IMR-90 (cell line): ENCODE measurements at regions not wholly inside any gene's neighbourhood (a gene's known extent, or its start where the extent isn't known, plus 50 kb on each side); places are given as distances from the start of the nearest gene placed in this dataset.

ENCODE experiments used
- ATAC-seq: fragments of 200-7000 bp; cut with Tn5 transposase; 2 replicates; pipeline ENCODE4 v1.9.1; 2020; ENCODE audit warnings: low read depth, mild to moderate bottlenecking, moderate library complexity
- BruUV-seq: library from RNA; stranded (reverse); fragments of 400-500 nt; replicated peaks from 2 replicates; lab custom pipeline; 2021; lab: Mats Ljungman, UMichigan
- CTCF ChIA-PET: fragments of 300-600 bp; formaldehyde crosslinking; extraction: SDS; loops from one replicate; lab custom pipeline; 2021; ENCODE audit warnings: antibody characterized with exemption; lab: Yijun Ruan, JAX
- POLR2A ChIA-PET: fragments of 300-600 bp; sonication (Branson Sonifier 250); formaldehyde crosslinking; loops from one replicate; lab custom pipeline; 2022; ENCODE audit warnings: antibody characterized with exemption; ENCODE audit not compliant: unreplicated experiment; lab: Charles Lee
- DNase-seq: peaks from one replicate; pipeline ENCODE4 v3.0.0; 2013
- H2AFZ ChIP-seq: replicated peaks from 2 replicates; pipeline ENCODE3; 2013; ENCODE audit warnings: low read length, mild to moderate bottlenecking; ENCODE audit not compliant: poor library complexity
- H2AK5ac ChIP-seq: 2 replicates; pipeline ENCODE4 v1.6.1; 2013; ENCODE audit warnings: low read depth, low read length, inconsistent platforms
- H2AK9ac ChIP-seq: replicated peaks from 2 replicates; pipeline ENCODE3; 2013; ENCODE audit warnings: mild to moderate bottlenecking, low read depth, low read length, moderate library complexity; ENCODE audit not compliant: poor library complexity
- H2BK120ac ChIP-seq: 2 replicates; pipeline ENCODE4 v1.6.1; 2013; ENCODE audit warnings: low read depth, low read length, inconsistent platforms
- H2BK15ac ChIP-seq: 3 replicates; pipeline ENCODE4 v1.6.1; 2013; ENCODE audit warnings: low read depth, low read length, inconsistent platforms
- H2BK20ac ChIP-seq: 2 replicates; pipeline ENCODE4 v1.6.1; 2013; ENCODE audit warnings: low read depth, mild to moderate bottlenecking, inconsistent platforms, low read length, moderate library complexity
- H2BK5ac ChIP-seq: 2 replicates; pipeline ENCODE4 v1.6.1; 2013; ENCODE audit warnings: mild to moderate bottlenecking, low read depth, low read length, inconsistent platforms; ENCODE audit not compliant: poor library complexity, severe bottlenecking
- H3K14ac ChIP-seq: replicated peaks from 2 replicates; pipeline ENCODE4 v1.6.1; 2013; ENCODE audit warnings: low read depth, low read length, inconsistent platforms
- H3K18ac ChIP-seq: 2 replicates; pipeline ENCODE4 v1.6.1; 2013; ENCODE audit warnings: low read depth, low read length, control low read depth
- H3K23ac ChIP-seq: 2 replicates; pipeline ENCODE4 v1.6.1; 2013; ENCODE audit warnings: low read depth, low read length, inconsistent platforms
- H3K27ac ChIP-seq: 2 replicates; pipeline ENCODE4 v1.5.1; 2013; ENCODE audit warnings: mild to moderate bottlenecking, control low read depth, low read length; ENCODE audit not compliant: insufficient read depth
- H3K27me3 ChIP-seq: 2 replicates; pipeline ENCODE4 v1.6.1; 2013; ENCODE audit warnings: low read length; ENCODE audit not compliant: control insufficient read depth, insufficient read depth
- H3K36me3 ChIP-seq: 2 replicates; pipeline ENCODE4 v1.6.1; 2013; ENCODE audit warnings: low read length, mixed read lengths; ENCODE audit not compliant: control insufficient read depth, insufficient read depth
- H3K4ac ChIP-seq: 2 replicates; pipeline ENCODE4 v1.6.1; 2013; ENCODE audit warnings: low read depth, low read length, inconsistent platforms
- H3K4me1 ChIP-seq: 2 replicates; pipeline ENCODE4 v1.6.1; 2013; ENCODE audit warnings: low read length, mixed read lengths; ENCODE audit not compliant: control insufficient read depth, insufficient read depth
- H3K4me2 ChIP-seq: 2 replicates; pipeline ENCODE4 v1.6.1; 2013; ENCODE audit warnings: low read depth, mild to moderate bottlenecking, control low read depth, low read length, moderate library complexity
- H3K4me3 ChIP-seq: 2 replicates; pipeline ENCODE4 v1.5.1; 2013; ENCODE audit warnings: low read depth, mild to moderate bottlenecking, control low read depth, low read length, moderate library complexity; ENCODE audit not compliant: insufficient read depth
- H3K56ac ChIP-seq: 2 replicates; pipeline ENCODE4 v1.6.1; 2013; ENCODE audit warnings: low read length, inconsistent platforms; ENCODE audit not compliant: insufficient read depth; ENCODE audit errors: extremely low read depth
- H3K79me1 ChIP-seq, 2 experiments: 2 replicates each; pipeline ENCODE4 v1.6.1; 2013; ENCODE audit warnings: low read length in 2 of 2, inconsistent platforms in 1 of 2, low read depth in 1 of 2
- H3K9ac ChIP-seq: 2 replicates; pipeline ENCODE4 v1.6.1; 2013; ENCODE audit warnings: low read depth, low read length, control low read depth
- H3K9me1 ChIP-seq: 2 replicates; pipeline ENCODE4 v1.6.1; 2013; ENCODE audit warnings: low read length, inconsistent platforms; ENCODE audit not compliant: insufficient read depth
- H3K9me3 ChIP-seq: 2 replicates; pipeline ENCODE4 v1.6.1; 2013; ENCODE audit warnings: low read length; ENCODE audit not compliant: control insufficient read depth, insufficient read depth
- H4K20me1 ChIP-seq: 2 replicates; pipeline ENCODE4 v1.6.1; 2013; ENCODE audit warnings: low read length, inconsistent platforms; ENCODE audit not compliant: insufficient read depth
- H4K5ac ChIP-seq: 2 replicates; pipeline ENCODE4 v1.6.1; 2013; ENCODE audit warnings: mild to moderate bottlenecking, low read depth, low read length, control low read depth
- H4K8ac ChIP-seq, 2 experiments: 2 replicates each; pipeline ENCODE4 v1.6.1; 2013; ENCODE audit warnings: low read depth in 2 of 2, low read length in 2 of 2, control low read depth in 1 of 2, inconsistent platforms in 1 of 2
- H4K91ac ChIP-seq: 2 replicates; pipeline ENCODE4 v1.6.1; 2013; ENCODE audit warnings: low read depth, low read length, inconsistent platforms; ENCODE audit not compliant: insufficient read depth
- BHLHE40 ChIP-seq: fragments of 150-350 bp; IDR thresholded peaks from 2 replicates; pipeline ENCODE4 v1.6.1; 2016; ENCODE audit warnings: mild to moderate bottlenecking, low read depth, low read length
- CEBPB ChIP-seq: IDR thresholded peaks from 2 replicates; pipeline ENCODE4 v1.6.1; 2012; ENCODE audit warnings: low read depth, low read length, improper control_type of control experiment
- CHD1 ChIP-seq: IDR thresholded peaks from 2 replicates; pipeline ENCODE4 v1.6.1; 2012; ENCODE audit warnings: low read depth, low read length, improper control_type of control experiment
- FOS ChIP-seq: fragments of 150-350 bp; IDR thresholded peaks from 2 replicates; pipeline ENCODE4 v1.6.1; 2016; ENCODE audit warnings: low read depth, low read length
- MAFK ChIP-seq: IDR thresholded peaks from 2 replicates; pipeline ENCODE4 v1.6.1; 2012; ENCODE audit warnings: low read depth, low read length, improper control_type of control experiment
- MAZ ChIP-seq: IDR thresholded peaks from 2 replicates; pipeline ENCODE4 v1.6.1; 2012; ENCODE audit warnings: low read depth, mild to moderate bottlenecking, low read length, improper control_type of control experiment, moderate library complexity, borderline replicate concordance
- MXI1 ChIP-seq: IDR thresholded peaks from 2 replicates; pipeline ENCODE4 v1.6.1; 2012; ENCODE audit warnings: low read depth, mild to moderate bottlenecking, low read length, moderate library complexity, borderline replicate concordance
- NFE2L2 ChIP-seq: fragments of 150-350 bp; IDR thresholded peaks from 2 replicates; pipeline ENCODE4 v1.6.1; 2016; ENCODE audit warnings: low read depth, mild to moderate bottlenecking, low read length
- POLR2A ChIP-seq: IDR thresholded peaks from 2 replicates; pipeline ENCODE4 v1.6.1; 2012; ENCODE audit warnings: mild to moderate bottlenecking, low read depth, low read length
- RAD21 ChIP-seq: IDR thresholded peaks from 2 replicates; pipeline ENCODE4 v1.6.1; 2012; ENCODE audit warnings: low read length, improper control_type of control experiment
- RCOR1 ChIP-seq: IDR thresholded peaks from 2 replicates; pipeline ENCODE4 v1.6.1; 2012; ENCODE audit warnings: mild to moderate bottlenecking, low read length, improper control_type of control experiment; ENCODE audit not compliant: insufficient replicate concordance
- SMC3 ChIP-seq: fragments of 150-350 bp; IDR thresholded peaks from 2 replicates; pipeline ENCODE4 v1.6.1; 2016; ENCODE audit warnings: low read depth, mild to moderate bottlenecking, antibody characterized with exemption, low read length, moderate library complexity
- WGBS, 2 experiments: methylation state at CpG; one replicate each; pipeline versions ENCODE4 v1.1.5 to v1.1.7; 2013; ENCODE audit warnings: missing lambda C conversion rate in 2 of 2; ENCODE audit not compliant: insufficient read length in 1 of 2; ENCODE audit errors: extremely low coverage in 2 of 2; 5-methylcytosine and 5-hydroxymethylcytosine counted together
- dilution Hi-C: fragments of 300-500 bp; cut with HindIII; formaldehyde crosslinking; loops from one replicate; pipeline ENCODE4 v1.14.3; 2018; ENCODE audit warnings: low sequenced_read_pairs; ENCODE audit not compliant: unreplicated experiment
- in situ Hi-C: fragments of 300-500 bp; cut with MboI; formaldehyde crosslinking; loops from 3 replicates; pipeline ENCODE4 v1.14.3; 2019; ENCODE audit warnings: low sequenced_read_pairs, inconsistent platforms, mixed read lengths
- intact Hi-C: fragments of 100-400 bp; cut with micrococcal nuclease; formaldehyde crosslinking; loops from 2 replicates; pipeline ENCODE4 v1.10.0; 2022
- TF ChIP-seq, protein P1 (sequence below): fragments of 150-350 bp; IDR thresholded peaks from 2 replicates; pipeline ENCODE4 v1.6.1; 2017; ENCODE audit warnings: mild to moderate bottlenecking, antibody characterized with exemption, low read length, low read depth
- TF ChIP-seq, protein P2 (sequence below): fragments of 150-350 bp; IDR thresholded peaks from 2 replicates; pipeline ENCODE4 v1.6.1; 2016; ENCODE audit warnings: low read depth, mild to moderate bottlenecking, low read length, moderate library complexity, borderline replicate concordance

DNA sequence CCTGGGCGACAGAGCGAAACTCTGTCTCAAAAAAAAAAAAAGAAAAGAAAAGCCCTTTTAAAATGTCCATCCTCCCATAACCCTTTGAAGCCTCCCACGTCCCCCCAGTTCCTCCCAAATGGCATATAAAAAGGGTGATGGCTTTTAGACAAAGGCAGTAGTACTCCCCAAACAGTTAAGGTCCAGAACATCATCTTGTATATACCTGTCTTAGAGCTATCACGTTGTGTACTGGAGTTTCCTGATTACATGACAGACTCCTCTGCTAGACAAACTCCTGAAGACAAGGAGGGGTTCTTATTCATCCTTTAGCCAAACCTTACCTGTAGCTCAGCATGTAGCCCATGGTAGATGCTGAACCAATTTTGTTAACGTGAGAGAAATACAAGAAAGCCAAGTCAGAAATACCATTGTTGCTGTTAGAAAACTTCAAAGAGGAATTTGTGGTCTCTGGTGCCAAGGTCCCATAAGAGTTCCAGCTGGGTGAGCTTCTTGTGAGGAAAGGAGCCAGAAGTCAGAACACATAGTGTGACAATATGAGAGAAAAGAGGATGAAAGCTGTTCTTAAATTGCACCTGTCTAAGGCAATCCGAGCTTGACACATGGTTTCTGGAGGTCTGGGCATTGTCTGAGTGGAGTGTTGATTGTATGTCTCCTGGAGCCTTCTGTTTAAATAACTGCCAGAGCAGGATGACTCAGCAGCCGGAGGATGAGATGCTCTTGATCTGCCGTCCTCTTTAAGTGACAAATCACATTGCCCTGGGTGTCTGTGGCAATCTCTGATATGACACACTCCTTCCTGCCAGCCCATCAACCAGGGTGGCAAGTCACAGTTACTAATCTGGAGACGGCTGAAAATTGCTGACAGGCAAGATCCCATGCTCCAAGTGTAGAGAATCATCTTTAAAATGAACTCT is 69.1 kb downstream of the ARRDC3 start:
- Histone ChIP-seq H4K91ac (peak overlapping the region; percentile 85), H2AFZ (peak overlapping the region; percentile 27), H3K4ac (peak overlapping the region; percentile 86), H2BK120ac (peak overlapping the region; percentile 93), H3K79me1 (peaks cover 8 to 11% of the 10 kb centered on the region in 2 experiments; a peak in 3 of 4 replicates), H3K56ac (peak overlapping the region; percentile 42; the same call in 1 of the 2 replicates), H4K20me1 (no peaks in the 10 kb centered on the region), H3K4me1 (peaks cover 18% of the 10 kb centered on the region), H2BK15ac (peak overlapping the region; percentile 49), H3K18ac (peak overlapping the region; percentile 52; the same call in 1 of the 2 replicates), H3K4me2 (peak overlapping the region; percentile 61), H3K27ac (no peak overlapping the region), H2BK5ac (peak overlapping the region; percentile 30), H4K8ac (peak overlapping the region; percentile 54 to 76), H3K9me3 (no peaks in the 10 kb centered on the region), H3K23ac (peak overlapping the region; percentile 57), H2AK9ac (no peak overlapping the region), H3K14ac (peak overlapping the region; percentile 67), H3K4me3 (no peak overlapping the region), H3K9me1 (peaks cover 21% of the 10 kb centered on the region), H3K27me3 (no peaks in the 10 kb centered on the region), H3K9ac (no peak overlapping the region), H2AK5ac (peak overlapping the region; percentile 83), H3K36me3 (no peaks in the 10 kb centered on the region), H2BK20ac (peak overlapping the region; percentile 86), H4K5ac (peak overlapping the region; percentile 13; the same call in 1 of the 2 replicates)
- ATAC-seq (peak; percentile 27), DNase-seq (peak; percentile 93)
- no CpG with 5 or more reads among the region's 9 CpGs for WGBS, 2 experiments
- dilution Hi-C loops (no loop called here), intact Hi-C loops (no loop called here), in situ Hi-C loops (no loop called here)
- ChIA-PET CTCF (interaction anchor here (0.5 kb wide), 1 partner anchor 194 kb away, joined by 3 read pairs; no protein-coding TSS in a partner anchor), POLR2A (interaction anchor here (1.3 kb wide), 1 partner anchor 34 kb away, joined by 4 read pairs; no protein-coding TSS in a partner anchor)
- TF ChIP-seq NFE2L2 (peak; percentile 97), RAD21 (0 out of 2 replicates have a peak, but pooled peaks have one; percentile 10), RCOR1 (peak; percentile 76), BHLHE40 (peak; percentile 49; the same call in 1 of the 2 replicates), MXI1 (peak; percentile 53; the same call in 1 of the 2 replicates), CHD1 (0 out of 2 replicates have a peak, but pooled peaks have one; percentile 3), MAZ (no peak), SMC3 (no peak), CEBPB (peak; percentile 96), POLR2A (peak; percentile 49; the same call in 1 of the 2 replicates), MAFK (peak; percentile 94), FOS (peak; percentile 94)
- TF ChIP-seq, protein P1, sequence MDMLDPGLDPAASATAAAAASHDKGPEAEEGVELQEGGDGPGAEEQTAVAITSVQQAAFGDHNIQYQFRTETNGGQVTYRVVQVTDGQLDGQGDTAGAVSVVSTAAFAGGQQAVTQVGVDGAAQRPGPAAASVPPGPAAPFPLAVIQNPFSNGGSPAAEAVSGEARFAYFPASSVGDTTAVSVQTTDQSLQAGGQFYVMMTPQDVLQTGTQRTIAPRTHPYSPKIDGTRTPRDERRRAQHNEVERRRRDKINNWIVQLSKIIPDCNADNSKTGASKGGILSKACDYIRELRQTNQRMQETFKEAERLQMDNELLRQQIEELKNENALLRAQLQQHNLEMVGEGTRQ = no peak
- TF ChIP-seq, protein P2, sequence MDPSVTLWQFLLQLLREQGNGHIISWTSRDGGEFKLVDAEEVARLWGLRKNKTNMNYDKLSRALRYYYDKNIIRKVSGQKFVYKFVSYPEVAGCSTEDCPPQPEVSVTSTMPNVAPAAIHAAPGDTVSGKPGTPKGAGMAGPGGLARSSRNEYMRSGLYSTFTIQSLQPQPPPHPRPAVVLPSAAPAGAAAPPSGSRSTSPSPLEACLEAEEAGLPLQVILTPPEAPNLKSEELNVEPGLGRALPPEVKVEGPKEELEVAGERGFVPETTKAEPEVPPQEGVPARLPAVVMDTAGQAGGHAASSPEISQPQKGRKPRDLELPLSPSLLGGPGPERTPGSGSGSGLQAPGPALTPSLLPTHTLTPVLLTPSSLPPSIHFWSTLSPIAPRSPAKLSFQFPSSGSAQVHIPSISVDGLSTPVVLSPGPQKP = no peak
- TSS peak; percentile 89 for BruUV-seq
